Lower leg skin (tissue), 4 donors: ENCODE measurements at regions not wholly inside any gene's neighbourhood (a gene's known extent, or its start where the extent isn't known, plus 50 kb on each side); places are given as distances from the start of the nearest gene placed in this dataset.

Source experiments
- DNase-seq, 2 donors: peaks; one replicate each; pipeline ENCODE4 v3.0.0-alpha.2; 2019; ENCODE audit warnings: low spot score in 2 of 2
- H3K4me3 ChIP-seq: fragments of 200-600 bp; sonication (generic); 2 replicates; pipeline ENCODE4 v1.5.1; 2017; ENCODE audit warnings: mild to moderate bottlenecking, low read depth; ENCODE audit not compliant: poor library complexity, severe bottlenecking
- CTCF ChIP-seq, 3 donors: fragments of 450-650 bp; IDR thresholded peaks; one replicate each; pipeline ENCODE4 v1.5.1; 2016; ENCODE audit warnings: antibody characterized with exemption in 3 of 3, mild to moderate bottlenecking in 3 of 3, moderate library complexity in 2 of 3
- POLR2A ChIP-seq, 2 donors: fragments of 450-650 bp; IDR thresholded peaks; one replicate each; pipeline ENCODE4 v1.6.1; 2016 to 2017; ENCODE audit warnings: antibody characterized with exemption in 2 of 2, mild to moderate bottlenecking in 1 of 2, moderate library complexity in 1 of 2
- WGBS, 2 donors: methylation state at CpG; one replicate each; pipeline ENCODE4 v1.1.5; 2018; 5-methylcytosine and 5-hydroxymethylcytosine counted together
- intact Hi-C: fragments of 100-400 bp; cut with DNase I; formaldehyde crosslinking; loops from one replicate; pipeline ENCODE4 v1.15.0; 2023; ENCODE audit warnings: low total_unique reads

GRCh38 chr22:27412866-27413445, 388.6 kb downstream of the MN1 start:
- no peak for DNase-seq
- H3K4me3 ChIP-seq: no peak overlapping the region
- intact Hi-C loops: no loop called here
- TF ChIP-seq POLR2A (IDR thresholded peaks at IDR 0.05) (no peak), CTCF (IDR thresholded peaks at IDR 0.05) (no peak)
- WGBS, 2 donors: 32 to 43% methylated on average over 7 of the region's 7 CpGs

DNA sequence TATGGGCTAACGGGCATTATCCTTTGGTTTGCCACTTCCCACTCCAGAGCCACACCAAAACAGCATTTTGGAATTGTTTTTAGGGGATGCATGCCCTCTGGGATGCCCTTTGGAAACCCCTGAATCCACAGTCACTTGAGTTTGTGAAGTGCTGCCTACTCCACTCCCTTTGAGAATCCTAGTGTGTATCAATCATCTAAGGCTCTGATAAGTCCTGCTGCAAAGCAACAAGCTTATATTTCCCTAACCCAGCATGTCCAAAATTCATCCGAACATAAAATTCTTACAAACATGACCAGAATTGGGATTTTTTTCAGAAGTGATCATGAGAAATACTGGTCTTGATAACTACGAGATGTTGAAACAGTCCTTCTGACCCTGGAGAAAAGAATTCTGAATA, 387.9 kb downstream of the MN1 start:
- no peak for DNase-seq
- TF ChIP-seq CTCF (IDR thresholded peaks at IDR 0.05) (no peak), POLR2A (IDR thresholded peaks at IDR 0.05) (no peak)
- WGBS, 2 donors: 80 to 93% methylated on average over 3 of the region's 3 CpGs
- H3K4me3 ChIP-seq: no peak overlapping the region
- intact Hi-C loops: no loop called here

- H3K4me3 ChIP-seq: no peak overlapping the region
- intact Hi-C loops: no loop called here
- WGBS, 2 donors: 14 to 16% methylated on average over 7 to 10 of the region's 12 CpGs
- DNase-seq: no peak
- TF ChIP-seq POLR2A (IDR thresholded peaks at IDR 0.05) (no peak), CTCF (IDR thresholded peaks at IDR 0.05) (no peak)
Measured at GRCh38 chr22:27416511-27417420, 384.8 kb downstream of the MN1 start.

DNA sequence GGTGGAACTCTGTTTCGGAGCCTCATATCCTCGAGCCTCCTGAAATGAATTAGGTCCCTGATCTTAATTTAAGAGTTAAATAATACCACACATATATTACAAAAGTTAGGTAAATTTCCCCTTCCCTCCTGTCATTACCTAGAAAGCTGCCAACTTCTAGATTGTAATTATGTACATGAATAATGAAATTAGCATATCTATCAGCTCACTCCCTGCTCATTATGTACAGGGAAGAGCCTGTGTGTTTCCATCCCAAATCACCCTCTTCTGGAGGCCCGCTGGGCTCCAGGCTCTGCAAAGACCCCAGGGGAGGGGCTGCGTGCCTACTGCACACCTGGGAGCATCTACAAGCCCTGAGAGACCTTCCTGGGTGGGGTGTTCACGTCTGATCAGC, 384.1 kb downstream of the MN1 start:
- intact Hi-C loops: no loop called here
- WGBS, 2 donors: 58 to 67% methylated on average over 5 of the region's 5 CpGs
- no peak for DNase-seq
- no peak for TF ChIP-seq POLR2A (IDR thresholded peaks at IDR 0.05)
- TF ChIP-seq CTCF (IDR thresholded peaks at IDR 0.05): no peak
- no peak overlapping the region for H3K4me3 ChIP-seq

DNA sequence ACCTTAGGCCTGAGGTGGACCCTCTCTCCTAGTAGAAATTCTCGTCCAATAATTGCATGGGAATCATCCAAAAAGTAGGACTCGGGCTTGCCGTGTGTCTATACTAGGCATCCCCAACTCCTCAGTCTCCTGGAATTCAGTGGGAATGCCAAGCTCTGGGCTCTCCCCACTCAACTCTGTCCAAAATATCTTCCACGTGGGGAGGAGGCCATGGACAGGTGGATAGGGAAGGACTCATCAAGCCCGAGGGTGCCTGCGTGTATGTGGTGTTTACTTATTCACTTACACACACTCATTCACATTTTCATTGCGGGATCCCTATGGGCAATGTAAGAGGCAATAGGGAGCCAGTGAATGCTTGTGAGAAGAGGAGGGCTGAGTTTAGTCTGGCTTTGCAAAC, 383.3 kb downstream of the MN1 start:
- WGBS, 2 donors: 58 to 62% methylated on average over 7 of the region's 7 CpGs
- H3K4me3 ChIP-seq: no peak overlapping the region
- intact Hi-C loops: no loop called here

More for the DNA sequence above, 383.3 kb downstream of the MN1 start:
- DNase-seq: no peak
- TF ChIP-seq CTCF (IDR thresholded peaks at IDR 0.05): no peak
- TF ChIP-seq POLR2A (IDR thresholded peaks at IDR 0.05): no peak
